ENCODE measurements at regions not wholly inside any gene's neighbourhood (a gene's known extent, or its start where the extent isn't known, plus 50 kb on each side); places are given as distances from the start of the nearest gene placed in this dataset.

- TF ChIP-seq REST (IDR thresholded peaks at IDR 0.05; ENCODE audit: insufficient read depth in 1 of 2, low read depth in 2 of 2, low read length in 2 of 2) = no peak
- TF ChIP-seq FOXP2 (optimal IDR thresholded peaks at IDR 0.05; ENCODE audit: borderline replicate concordance, extremely low read depth, extremely low read length, insufficient read depth) = no peak
- TF ChIP-seq TAF1 (IDR thresholded peaks at IDR 0.05; ENCODE audit: borderline replicate concordance, insufficient read depth, low read length) = no peak
- no peak for TF ChIP-seq POLR2AphosphoS5 (IDR thresholded peaks at IDR 0.05; ENCODE audit: low read depth, low read length)
- TF ChIP-seq SIN3A (IDR thresholded peaks at IDR 0.05; ENCODE audit: borderline replicate concordance, insufficient read depth, low read length) = no peak
These were observed 149.5 kb upstream of the MCTP2 start for GRCh38 chr15:94081829-94082228.

GRCh38 chr15:94080989-94081605, 150.3 kb upstream of the MCTP2 start:
- TF ChIP-seq POLR2AphosphoS5 (IDR thresholded peaks at IDR 0.05; ENCODE audit: low read depth, low read length) = no peak
- no peak for TF ChIP-seq TAF1 (IDR thresholded peaks at IDR 0.05; ENCODE audit: borderline replicate concordance, insufficient read depth, low read length)

DNA sequence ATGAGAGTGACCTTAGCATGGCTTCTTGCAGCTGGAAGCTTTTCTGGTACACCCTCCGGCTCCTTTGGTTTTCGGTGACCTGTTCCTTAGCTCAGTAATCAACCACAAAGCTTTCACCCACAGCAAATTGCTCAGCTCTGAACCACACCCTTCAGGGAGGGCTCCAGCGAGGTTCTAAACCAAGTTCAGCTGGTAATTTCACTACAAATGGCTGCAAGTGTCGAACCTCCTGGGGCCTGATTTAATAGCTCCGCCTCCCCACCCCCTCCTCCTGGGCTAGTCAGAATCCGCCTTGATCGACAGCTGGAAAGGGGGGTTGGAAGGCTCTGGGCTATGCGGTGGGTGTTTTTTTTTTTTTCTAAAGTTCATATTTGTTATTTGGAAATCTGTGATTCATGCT, 150.9 kb upstream of the MCTP2 start:
- TF ChIP-seq FOXP2 (optimal IDR thresholded peaks at IDR 0.05; ENCODE audit: borderline replicate concordance, extremely low read depth, extremely low read length, insufficient read depth) = no peak
- no peak for TF ChIP-seq TAF1 (IDR thresholded peaks at IDR 0.05; ENCODE audit: borderline replicate concordance, insufficient read depth, low read length)
- no peak for TF ChIP-seq REST (IDR thresholded peaks at IDR 0.05; ENCODE audit: insufficient read depth in 1 of 2, low read depth in 2 of 2, low read length in 2 of 2)
- TF ChIP-seq SIN3A (IDR thresholded peaks at IDR 0.05; ENCODE audit: borderline replicate concordance, insufficient read depth, low read length) = no peak
- TF ChIP-seq POLR2AphosphoS5 (IDR thresholded peaks at IDR 0.05; ENCODE audit: low read depth, low read length) = no peak

GRCh38 chr15:94079968-94080367, 151.4 kb upstream of the MCTP2 start:
- TF ChIP-seq SIN3A (IDR thresholded peaks at IDR 0.05; ENCODE audit: borderline replicate concordance, insufficient read depth, low read length) = no peak
- TF ChIP-seq REST (IDR thresholded peaks at IDR 0.05; ENCODE audit: insufficient read depth in 1 of 2, low read depth in 2 of 2, low read length in 2 of 2) = no peak
- TF ChIP-seq TAF1 (IDR thresholded peaks at IDR 0.05; ENCODE audit: borderline replicate concordance, insufficient read depth, low read length) = no peak

GRCh38 chr15:94079459-94079858, 151.9 kb upstream of the MCTP2 start:
- no peak for TF ChIP-seq TAF1 (IDR thresholded peaks at IDR 0.05; ENCODE audit: borderline replicate concordance, insufficient read depth, low read length)
- no peak for TF ChIP-seq REST (IDR thresholded peaks at IDR 0.05; ENCODE audit: insufficient read depth in 1 of 2, low read depth in 2 of 2, low read length in 2 of 2)
- TF ChIP-seq FOXP2 (optimal IDR thresholded peaks at IDR 0.05; ENCODE audit: borderline replicate concordance, extremely low read depth, extremely low read length, insufficient read depth) = no peak
- TF ChIP-seq POLR2AphosphoS5 (IDR thresholded peaks at IDR 0.05; ENCODE audit: low read depth, low read length) = no peak
- TF ChIP-seq SIN3A (IDR thresholded peaks at IDR 0.05; ENCODE audit: borderline replicate concordance, insufficient read depth, low read length) = no peak

Data from PFSK-1 (cell line).